ENCODE measurements at regions not wholly inside any gene's neighbourhood (a gene's known extent, or its start where the extent isn't known, plus 50 kb on each side); places are given as distances from the start of the nearest gene placed in this dataset.

DNA sequence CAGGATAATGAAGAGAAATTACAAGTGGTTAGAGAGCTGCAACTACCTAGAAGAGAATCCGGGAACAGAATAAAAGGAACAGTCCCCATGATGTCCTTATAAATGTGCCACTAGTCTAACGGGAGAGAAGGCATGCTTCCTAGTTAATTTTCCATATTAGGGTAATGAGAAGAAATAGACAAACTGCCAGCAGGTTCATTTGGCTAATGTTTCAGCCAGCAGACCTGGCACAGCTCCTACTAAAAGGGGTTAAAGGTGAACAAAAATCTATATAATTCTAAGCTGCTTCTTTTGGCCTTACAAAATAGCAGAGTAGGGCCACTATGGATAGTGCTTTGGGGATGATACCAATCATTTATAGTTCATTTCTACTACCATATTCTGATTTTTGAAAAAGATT is 845.3 kb upstream of the GCFC2 start:
- no peaks in the 10 kb centered on the region for H3K27me3 ChIP-seq (ENCODE audit: insufficient read depth, poor library complexity, severe bottlenecking)
- no peak for DNase-seq (ENCODE audit: low spot score)
- no peaks in the 10 kb centered on the region for H3K36me3 ChIP-seq (ENCODE audit: low read depth)
- no peak overlapping the region for H3K4me3 ChIP-seq (ENCODE audit: severe bottlenecking)
- no peaks in the 10 kb centered on the region for H3K4me1 ChIP-seq (ENCODE audit: insufficient read depth, poor library complexity, severe bottlenecking)
- H3K9me3 ChIP-seq (ENCODE audit: severe bottlenecking), result no peaks in the 10 kb centered on the region
- ATAC-seq (ENCODE audit: low read depth), result no peak
- TF ChIP-seq CTCF (IDR thresholded peaks at IDR 0.05; ENCODE audit: poor library complexity, severe bottlenecking), result no peak
- H3K27ac ChIP-seq (ENCODE audit: poor library complexity, severe bottlenecking), result no peak overlapping the region

- no peaks in the 10 kb centered on the region for H3K27me3 ChIP-seq (ENCODE audit: insufficient read depth, poor library complexity, severe bottlenecking)
- no peaks in the 10 kb centered on the region for H3K4me1 ChIP-seq (ENCODE audit: insufficient read depth, poor library complexity, severe bottlenecking)
- TF ChIP-seq CTCF (IDR thresholded peaks at IDR 0.05; ENCODE audit: poor library complexity, severe bottlenecking), result no peak
- H3K9me3 ChIP-seq (ENCODE audit: severe bottlenecking), result no peaks in the 10 kb centered on the region
- DNase-seq (ENCODE audit: low spot score) (no peak), ATAC-seq (ENCODE audit: low read depth) (no peak)
- H3K36me3 ChIP-seq (ENCODE audit: low read depth), result no peaks in the 10 kb centered on the region
- no peak overlapping the region for H3K27ac ChIP-seq (ENCODE audit: poor library complexity, severe bottlenecking)
- H3K4me3 ChIP-seq (ENCODE audit: severe bottlenecking), result no peak overlapping the region
Measured at GRCh38 chr2:76546207-76546606, 835.5 kb upstream of the GCFC2 start.

GRCh38 chr2:76544901-76545300 is 834.2 kb upstream of the GCFC2 start:
- DNase-seq (ENCODE audit: low spot score), result no peak
- no peak overlapping the region for H3K27ac ChIP-seq (ENCODE audit: poor library complexity, severe bottlenecking)
- H3K36me3 ChIP-seq (ENCODE audit: low read depth), result no peaks in the 10 kb centered on the region
- ATAC-seq (ENCODE audit: low read depth), result no peak
- no peaks in the 10 kb centered on the region for H3K27me3 ChIP-seq (ENCODE audit: insufficient read depth, poor library complexity, severe bottlenecking)
- no peak for TF ChIP-seq CTCF (IDR thresholded peaks at IDR 0.05; ENCODE audit: poor library complexity, severe bottlenecking)
- no peak overlapping the region for H3K4me3 ChIP-seq (ENCODE audit: severe bottlenecking)
- no peaks in the 10 kb centered on the region for H3K4me1 ChIP-seq (ENCODE audit: insufficient read depth, poor library complexity, severe bottlenecking)
- no peaks in the 10 kb centered on the region for H3K9me3 ChIP-seq (ENCODE audit: severe bottlenecking)

GRCh38 chr2:76517574-76517909 is 806.8 kb upstream of the GCFC2 start:
- H3K4me1 ChIP-seq (ENCODE audit: insufficient read depth, poor library complexity, severe bottlenecking), result no peaks in the 10 kb centered on the region
- H3K27ac ChIP-seq (ENCODE audit: poor library complexity, severe bottlenecking), result no peak overlapping the region
- no peak overlapping the region for H3K4me3 ChIP-seq (ENCODE audit: severe bottlenecking)
- TF ChIP-seq CTCF (IDR thresholded peaks at IDR 0.05; ENCODE audit: poor library complexity, severe bottlenecking), result no peak
- no peaks in the 10 kb centered on the region for H3K9me3 ChIP-seq (ENCODE audit: severe bottlenecking)
- ATAC-seq (ENCODE audit: low read depth), result no peak
- H3K27me3 ChIP-seq (ENCODE audit: insufficient read depth, poor library complexity, severe bottlenecking), result no peaks in the 10 kb centered on the region
- no peak for DNase-seq (ENCODE audit: low spot score)
- no peaks in the 10 kb centered on the region for H3K36me3 ChIP-seq (ENCODE audit: low read depth)

DNA sequence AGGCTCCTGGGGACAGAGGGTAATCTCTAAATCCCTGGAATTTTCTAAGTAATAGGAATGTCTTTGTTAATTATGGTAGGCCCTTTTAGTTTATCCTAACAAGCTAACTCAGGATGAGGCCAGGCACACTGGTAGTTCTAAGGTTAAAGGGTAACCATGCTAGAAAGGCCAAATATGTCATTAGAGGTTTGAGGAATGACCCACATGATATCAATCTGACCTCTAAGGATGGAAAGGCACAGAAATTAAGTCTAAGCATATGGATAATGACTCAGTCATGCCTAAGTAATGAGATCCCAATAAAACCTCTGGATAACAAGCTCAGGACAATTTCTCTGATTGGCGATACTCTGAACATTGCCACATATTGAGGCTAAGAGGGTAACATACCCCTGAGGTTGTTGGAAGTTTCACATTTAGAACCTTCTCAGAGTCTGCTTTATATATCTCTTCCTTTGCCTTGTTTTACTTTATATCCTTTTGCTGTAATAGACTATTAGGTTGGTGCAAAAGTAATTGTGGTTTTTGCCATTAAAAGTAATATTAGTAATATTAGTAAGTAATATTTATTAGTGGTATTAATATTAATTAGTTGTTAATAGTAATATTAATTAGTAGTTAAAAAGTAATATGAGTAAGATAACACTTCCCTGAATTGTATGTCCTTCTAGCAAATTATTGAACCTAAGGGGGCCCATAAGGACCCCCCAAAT is 806.3 kb upstream of the GCFC2 start:
- no peak overlapping the region for H3K27ac ChIP-seq (ENCODE audit: poor library complexity, severe bottlenecking)
- H3K27me3 ChIP-seq (ENCODE audit: insufficient read depth, poor library complexity, severe bottlenecking), result no peaks in the 10 kb centered on the region
- no peak for ATAC-seq (ENCODE audit: low read depth)
- H3K4me3 ChIP-seq (ENCODE audit: severe bottlenecking), result no peak overlapping the region
- H3K9me3 ChIP-seq (ENCODE audit: severe bottlenecking), result no peaks in the 10 kb centered on the region
- no peaks in the 10 kb centered on the region for H3K4me1 ChIP-seq (ENCODE audit: insufficient read depth, poor library complexity, severe bottlenecking)
- no peak for DNase-seq (ENCODE audit: low spot score)
- no peak for TF ChIP-seq CTCF (IDR thresholded peaks at IDR 0.05; ENCODE audit: poor library complexity, severe bottlenecking)
- no peaks in the 10 kb centered on the region for H3K36me3 ChIP-seq (ENCODE audit: low read depth)
